ENCODE measurements at regions not wholly inside any gene's neighbourhood (a gene's known extent, or its start where the extent isn't known, plus 50 kb on each side); places are given as distances from the start of the nearest gene placed in this dataset.

DNA sequence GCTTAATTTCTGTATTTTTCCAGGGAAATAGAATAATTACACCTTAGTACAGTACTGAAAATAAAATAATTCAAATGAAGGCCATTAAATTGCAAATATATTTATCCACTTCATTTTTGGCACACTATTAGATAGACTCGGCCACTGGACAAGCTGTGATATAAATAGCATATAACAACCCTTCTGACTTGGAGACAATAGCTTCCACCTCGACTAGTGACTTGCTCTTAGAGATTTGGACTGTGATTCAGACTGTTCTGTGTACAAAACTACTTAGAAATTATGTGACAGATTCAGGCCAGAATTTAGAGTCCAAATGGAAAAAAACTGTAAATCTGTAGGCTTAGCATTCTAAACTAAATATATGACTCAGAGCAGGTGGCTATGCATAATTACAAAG, 949.9 kb downstream of the LRFN5 start:
- DNase-seq, result no peak
- Mint-ChIP-seq H3K27ac (ENCODE audit: unreplicated experiment) (no peak overlapping the region), H3K27me3 (ENCODE audit: unreplicated experiment) (peaks cover 2% of the 10 kb centered on the region), H3K4me1 (ENCODE audit: low read depth, unreplicated experiment) (no peaks in the 10 kb centered on the region), H3K36me3 (ENCODE audit: unreplicated experiment) (no peaks in the 10 kb centered on the region), H3K9me3 (ENCODE audit: unreplicated experiment) (no peaks in the 10 kb centered on the region), H3K4me3 (ENCODE audit: unreplicated experiment) (no peak overlapping the region)
- TF ChIP-seq, protein P1, sequence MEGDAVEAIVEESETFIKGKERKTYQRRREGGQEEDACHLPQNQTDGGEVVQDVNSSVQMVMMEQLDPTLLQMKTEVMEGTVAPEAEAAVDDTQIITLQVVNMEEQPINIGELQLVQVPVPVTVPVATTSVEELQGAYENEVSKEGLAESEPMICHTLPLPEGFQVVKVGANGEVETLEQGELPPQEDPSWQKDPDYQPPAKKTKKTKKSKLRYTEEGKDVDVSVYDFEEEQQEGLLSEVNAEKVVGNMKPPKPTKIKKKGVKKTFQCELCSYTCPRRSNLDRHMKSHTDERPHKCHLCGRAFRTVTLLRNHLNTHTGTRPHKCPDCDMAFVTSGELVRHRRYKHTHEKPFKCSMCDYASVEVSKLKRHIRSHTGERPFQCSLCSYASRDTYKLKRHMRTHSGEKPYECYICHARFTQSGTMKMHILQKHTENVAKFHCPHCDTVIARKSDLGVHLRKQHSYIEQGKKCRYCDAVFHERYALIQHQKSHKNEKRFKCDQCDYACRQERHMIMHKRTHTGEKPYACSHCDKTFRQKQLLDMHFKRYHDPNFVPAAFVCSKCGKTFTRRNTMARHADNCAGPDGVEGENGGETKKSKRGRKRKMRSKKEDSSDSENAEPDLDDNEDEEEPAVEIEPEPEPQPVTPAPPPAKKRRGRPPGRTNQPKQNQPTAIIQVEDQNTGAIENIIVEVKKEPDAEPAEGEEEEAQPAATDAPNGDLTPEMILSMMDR (IDR thresholded peaks at IDR 0.05; ENCODE audit: partially characterized antibody, unreplicated experiment), result no peak

DNA sequence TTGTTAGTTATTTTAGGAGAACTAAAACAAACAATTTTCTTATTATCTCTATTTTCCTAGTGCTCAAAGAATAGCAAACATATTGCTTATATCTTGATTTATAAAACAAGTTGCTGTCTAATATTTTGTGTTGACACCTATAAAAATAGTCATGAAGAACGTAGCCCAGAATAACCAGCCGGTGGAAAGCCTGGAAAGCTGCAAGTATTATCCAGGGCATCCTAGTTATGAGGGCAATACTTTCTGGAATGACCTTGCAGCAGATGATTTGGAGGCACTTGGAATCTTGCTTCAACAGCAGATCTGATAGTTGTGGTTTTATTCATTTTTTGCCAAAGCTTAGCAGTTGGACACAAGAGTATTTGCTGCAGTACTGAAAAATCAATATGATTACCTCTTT, 948.7 kb downstream of the LRFN5 start:
- H3K9me3 Mint-ChIP-seq (ENCODE audit: unreplicated experiment), result no peaks in the 10 kb centered on the region
- H3K4me3 Mint-ChIP-seq (ENCODE audit: unreplicated experiment), result no peak overlapping the region
- H3K27me3 Mint-ChIP-seq (ENCODE audit: unreplicated experiment), result peaks cover 2% of the 10 kb centered on the region
- no peaks in the 10 kb centered on the region for H3K36me3 Mint-ChIP-seq (ENCODE audit: unreplicated experiment)
- no peak overlapping the region for H3K27ac Mint-ChIP-seq (ENCODE audit: unreplicated experiment)
- no peak for DNase-seq
- H3K4me1 Mint-ChIP-seq (ENCODE audit: low read depth, unreplicated experiment), result no peaks in the 10 kb centered on the region
- TF ChIP-seq, protein P1 (IDR thresholded peaks at IDR 0.05; ENCODE audit: partially characterized antibody, unreplicated experiment), result no peak

DNA sequence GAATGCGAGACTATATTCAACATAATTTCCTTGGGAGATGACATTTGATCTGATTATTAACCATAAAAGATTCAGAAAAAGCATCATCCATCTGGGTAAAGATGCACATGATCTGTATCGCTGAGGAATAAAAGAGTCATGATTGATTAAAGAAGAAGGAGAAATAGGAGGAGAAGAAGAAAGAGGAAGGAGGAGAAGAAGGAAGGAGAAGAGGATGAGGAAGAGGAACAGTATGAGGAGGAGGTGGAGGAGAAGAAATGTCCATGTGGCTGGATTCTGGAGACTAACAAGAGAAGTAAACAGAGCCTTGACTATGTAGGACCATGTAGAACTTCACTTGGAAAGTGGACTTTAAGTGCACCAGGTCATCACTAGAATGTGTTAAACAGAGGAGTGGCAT, 947.4 kb downstream of the LRFN5 start:
- H3K4me3 Mint-ChIP-seq (ENCODE audit: unreplicated experiment), result no peak overlapping the region
- H3K27ac Mint-ChIP-seq (ENCODE audit: unreplicated experiment), result no peak overlapping the region
- H3K27me3 Mint-ChIP-seq (ENCODE audit: unreplicated experiment), result peaks cover 2% of the 10 kb centered on the region
- no peak for DNase-seq
- TF ChIP-seq, protein P1 (IDR thresholded peaks at IDR 0.05; ENCODE audit: partially characterized antibody, unreplicated experiment), result no peak
- H3K36me3 Mint-ChIP-seq (ENCODE audit: unreplicated experiment), result no peaks in the 10 kb centered on the region
- H3K9me3 Mint-ChIP-seq (ENCODE audit: unreplicated experiment), result no peaks in the 10 kb centered on the region
- H3K4me1 Mint-ChIP-seq (ENCODE audit: low read depth, unreplicated experiment), result no peaks in the 10 kb centered on the region

DNA sequence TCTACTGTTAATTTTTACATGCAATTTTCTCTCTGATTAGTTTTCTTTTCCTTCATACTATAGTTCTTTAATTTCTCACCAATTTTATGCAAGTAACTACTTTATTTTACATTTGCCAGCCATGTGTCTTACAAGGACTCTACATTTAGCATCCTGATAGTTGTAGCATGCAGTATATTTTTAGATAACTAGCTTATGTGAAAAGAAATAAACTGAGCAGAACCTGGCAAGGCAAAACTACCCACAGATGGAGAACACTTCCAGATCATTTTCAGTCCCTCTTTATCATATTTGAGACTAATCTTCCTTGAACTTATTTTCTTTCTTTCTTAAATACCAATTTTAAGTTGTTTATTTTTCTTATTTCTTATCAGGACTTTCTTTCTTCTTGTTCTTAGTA, 943.6 kb downstream of the LRFN5 start:
- TF ChIP-seq, protein P1 (IDR thresholded peaks at IDR 0.05; ENCODE audit: partially characterized antibody, unreplicated experiment), result no peak
- Mint-ChIP-seq H3K27ac (ENCODE audit: unreplicated experiment) (no peak overlapping the region), H3K36me3 (ENCODE audit: unreplicated experiment) (no peaks in the 10 kb centered on the region), H3K4me1 (ENCODE audit: low read depth, unreplicated experiment) (no peaks in the 10 kb centered on the region), H3K9me3 (ENCODE audit: unreplicated experiment) (peaks cover 2% of the 10 kb centered on the region), H3K4me3 (ENCODE audit: unreplicated experiment) (no peak overlapping the region), H3K27me3 (ENCODE audit: unreplicated experiment) (no peaks in the 10 kb centered on the region)
- DNase-seq, result no peak

DNA sequence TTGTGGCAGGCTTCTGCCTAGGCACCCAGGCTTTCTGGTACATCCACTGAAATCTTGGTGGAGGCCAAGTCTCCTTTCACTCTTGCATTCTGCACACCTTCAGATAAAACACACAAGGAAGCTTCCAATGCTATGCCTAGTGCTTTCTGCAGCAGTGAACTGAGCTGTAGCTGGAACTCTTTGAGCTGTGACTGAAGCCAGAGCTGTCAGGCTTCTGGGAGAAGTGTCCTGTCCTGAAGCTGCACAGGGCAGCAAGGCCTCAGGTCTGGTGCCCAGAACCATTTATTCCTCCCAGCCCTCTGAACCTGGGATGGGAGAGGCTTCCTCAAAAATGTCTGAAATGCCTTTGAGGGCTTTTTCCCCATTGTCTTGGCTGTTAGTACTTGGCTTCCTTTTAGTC, 941.7 kb downstream of the LRFN5 start:
- no peak for DNase-seq
- TF ChIP-seq, protein P1 (IDR thresholded peaks at IDR 0.05; ENCODE audit: partially characterized antibody, unreplicated experiment), result no peak
- peaks cover 2% of the 10 kb centered on the region for H3K9me3 Mint-ChIP-seq (ENCODE audit: unreplicated experiment)
- H3K4me3 Mint-ChIP-seq (ENCODE audit: unreplicated experiment), result no peak overlapping the region
- H3K27ac Mint-ChIP-seq (ENCODE audit: unreplicated experiment), result no peak overlapping the region
- no peaks in the 10 kb centered on the region for H3K27me3 Mint-ChIP-seq (ENCODE audit: unreplicated experiment)
- H3K4me1 Mint-ChIP-seq (ENCODE audit: low read depth, unreplicated experiment), result no peaks in the 10 kb centered on the region
- no peaks in the 10 kb centered on the region for H3K36me3 Mint-ChIP-seq (ENCODE audit: unreplicated experiment)
